Stimulated activated effector memory CD8-positive, alpha-beta T cell treated with anti-CD3 and anti-CD28 coated beads, Interleukin-12 subunit alpha, Interleukin-12 subunit beta, amount 100 ng/mL, for 72 hours (primary cell): ENCODE measurements at regions not wholly inside any gene's neighbourhood (a gene's known extent, or its start where the extent isn't known, plus 50 kb on each side); places are given as distances from the start of the nearest gene placed in this dataset.
"Not testable (repeated sequence)": the region's sequence is repeated elsewhere in the genome, so short reads cannot be mapped to it uniquely, and the experiment has no call there.

Source experiments
- ATAC-seq: fragments of 150-1000 bp; cut with Tn5 transposase; 2 replicates; pipeline ENCODE4 v1.10.0; 2021
- DNase-seq, 2 donors: peaks; one replicate each; pipeline ENCODE4 v3.0.0; 2021 to 2022; ENCODE audit warnings: low spot score in 2 of 2
- H3K27ac Mint-ChIP-seq: one replicate; pipeline ENCODE4 v1.8.0; 2022; ENCODE audit warnings: mild to moderate bottlenecking, mixed read lengths
- H3K36me3 Mint-ChIP-seq: one replicate; pipeline ENCODE4 v1.8.0; 2022; ENCODE audit warnings: mild to moderate bottlenecking, mixed read lengths
- H3K4me1 Mint-ChIP-seq: one replicate; pipeline ENCODE4 v1.8.0; 2022; ENCODE audit warnings: mixed read lengths
- H3K4me3 Mint-ChIP-seq: one replicate; pipeline ENCODE4 v1.8.0; 2022; ENCODE audit warnings: mild to moderate bottlenecking, mixed read lengths
- H3K9me3 Mint-ChIP-seq: one replicate; pipeline ENCODE4 v1.8.0; 2022; ENCODE audit warnings: mixed read lengths

- no peaks in the 10 kb centered on the region for H3K36me3 Mint-ChIP-seq
- ATAC-seq: no peak
- peaks cover 12% of the 10 kb centered on the region for H3K9me3 Mint-ChIP-seq
- H3K4me3 Mint-ChIP-seq: no peak overlapping the region
- no peak for DNase-seq
- no peak overlapping the region for H3K27ac Mint-ChIP-seq
- no peaks in the 10 kb centered on the region for H3K4me1 Mint-ChIP-seq
Observed at GRCh38 chr4:60683357-60683756, 516.8 kb upstream of the ADGRL3 start.

- Mint-ChIP-seq H3K9me3 (peaks cover 12% of the 10 kb centered on the region), H3K27ac (no peak overlapping the region), H3K36me3 (no peaks in the 10 kb centered on the region), H3K4me1 (no peaks in the 10 kb centered on the region), H3K4me3 (no peak overlapping the region)
- no peak for ATAC-seq
- no peak for DNase-seq
Observed at GRCh38 chr4:60683973-60684372, 516.2 kb upstream of the ADGRL3 start.

- not testable (repeated sequence) for H3K9me3 Mint-ChIP-seq, H3K4me1 Mint-ChIP-seq, H3K4me3 Mint-ChIP-seq, DNase-seq, H3K27ac Mint-ChIP-seq, ATAC-seq, H3K36me3 Mint-ChIP-seq
Observed at GRCh38 chr4:60696062-60696461, 504.1 kb upstream of the ADGRL3 start.

GRCh38 chr4:60709061-60709460 is 491.1 kb upstream of the ADGRL3 start:
- Mint-ChIP-seq H3K36me3 (no peaks in the 10 kb centered on the region), H3K4me3 (no peak overlapping the region), H3K27ac (no peak overlapping the region), H3K4me1 (no peaks in the 10 kb centered on the region), H3K9me3 (peaks cover 22% of the 10 kb centered on the region)
- DNase-seq (no peak), ATAC-seq (no peak)

GRCh38 chr4:60718874-60719273 is 481.3 kb upstream of the ADGRL3 start:
- H3K9me3 Mint-ChIP-seq: peaks cover 8% of the 10 kb centered on the region
- H3K36me3 Mint-ChIP-seq: no peaks in the 10 kb centered on the region
- ATAC-seq (no peak), DNase-seq (no peak)
- H3K4me3 Mint-ChIP-seq: no peak overlapping the region
- H3K4me1 Mint-ChIP-seq: no peaks in the 10 kb centered on the region
- H3K27ac Mint-ChIP-seq: no peak overlapping the region

GRCh38 chr4:60721685-60722084 is 478.4 kb upstream of the ADGRL3 start:
- Mint-ChIP-seq H3K4me3 (no peak overlapping the region), H3K9me3 (peaks cover 16% of the 10 kb centered on the region), H3K4me1 (no peaks in the 10 kb centered on the region), H3K36me3 (no peaks in the 10 kb centered on the region), H3K27ac (no peak overlapping the region)
- DNase-seq (no peak), ATAC-seq (no peak)

GRCh38 chr4:60723796-60724195 is 476.3 kb upstream of the ADGRL3 start:
- DNase-seq (no peak), ATAC-seq (no peak)

GRCh38 chr4:60724623-60725022 is 475.5 kb upstream of the ADGRL3 start:
- DNase-seq (no peak), ATAC-seq (no peak)
- Mint-ChIP-seq H3K9me3 (peaks cover 16% of the 10 kb centered on the region), H3K36me3 (no peaks in the 10 kb centered on the region), H3K27ac (no peak overlapping the region), H3K4me3 (no peak overlapping the region), H3K4me1 (no peaks in the 10 kb centered on the region)

More at GRCh38 chr4:60723796-60724195, 476.3 kb upstream of the ADGRL3 start:
- Mint-ChIP-seq H3K9me3 (peaks cover 16% of the 10 kb centered on the region), H3K27ac (no peak overlapping the region), H3K4me3 (no peak overlapping the region), H3K4me1 (no peaks in the 10 kb centered on the region), H3K36me3 (no peaks in the 10 kb centered on the region)

- peaks cover 12% of the 10 kb centered on the region for H3K9me3 Mint-ChIP-seq
- H3K4me3 Mint-ChIP-seq: no peak overlapping the region
- DNase-seq: no peak
- no peak for ATAC-seq
- no peaks in the 10 kb centered on the region for H3K36me3 Mint-ChIP-seq
- H3K27ac Mint-ChIP-seq: no peak overlapping the region
- H3K4me1 Mint-ChIP-seq: no peaks in the 10 kb centered on the region
Observed at GRCh38 chr4:60726779-60727178, 473.3 kb upstream of the ADGRL3 start.

GRCh38 chr4:60729194-60729593 is 470.9 kb upstream of the ADGRL3 start:
- no peaks in the 10 kb centered on the region for H3K36me3 Mint-ChIP-seq
- ATAC-seq (no peak), DNase-seq (no peak)
- H3K27ac Mint-ChIP-seq: no peak overlapping the region
- H3K9me3 Mint-ChIP-seq: peaks cover 11% of the 10 kb centered on the region
- no peak overlapping the region for H3K4me3 Mint-ChIP-seq
- no peaks in the 10 kb centered on the region for H3K4me1 Mint-ChIP-seq

GRCh38 chr4:60729764-60730163 is 470.4 kb upstream of the ADGRL3 start:
- not testable (repeated sequence) for H3K4me1 Mint-ChIP-seq, DNase-seq, H3K27ac Mint-ChIP-seq, ATAC-seq, H3K4me3 Mint-ChIP-seq, H3K36me3 Mint-ChIP-seq, H3K9me3 Mint-ChIP-seq

- Mint-ChIP-seq H3K36me3 (no peaks in the 10 kb centered on the region), H3K4me1 (no peaks in the 10 kb centered on the region), H3K9me3 (peaks cover 27% of the 10 kb centered on the region), H3K4me3 (no peak overlapping the region), H3K27ac (no peak overlapping the region)
- ATAC-seq: no peak
- no peak for DNase-seq
Observed at GRCh38 chr4:60737858-60738257, 462.3 kb upstream of the ADGRL3 start.

GRCh38 chr4:60743654-60744053 is 456.5 kb upstream of the ADGRL3 start:
- Mint-ChIP-seq H3K4me3 (no peak overlapping the region), H3K4me1 (no peaks in the 10 kb centered on the region), H3K36me3 (no peaks in the 10 kb centered on the region), H3K9me3 (peaks cover 31% of the 10 kb centered on the region), H3K27ac (no peak overlapping the region)
- DNase-seq (no peak), ATAC-seq (no peak)

- DNase-seq: no peak
- peaks cover 34% of the 10 kb centered on the region for H3K9me3 Mint-ChIP-seq
- H3K4me3 Mint-ChIP-seq: no peak overlapping the region
- H3K36me3 Mint-ChIP-seq: no peaks in the 10 kb centered on the region
- H3K4me1 Mint-ChIP-seq: no peaks in the 10 kb centered on the region
- ATAC-seq: no peak
- H3K27ac Mint-ChIP-seq: no peak overlapping the region
Observed at GRCh38 chr4:60744767-60745166, 455.4 kb upstream of the ADGRL3 start.

- DNase-seq: no peak
- no peaks in the 10 kb centered on the region for H3K4me1 Mint-ChIP-seq
- H3K36me3 Mint-ChIP-seq: no peaks in the 10 kb centered on the region
Observed at GRCh38 chr4:60745800-60746571, 454.1 kb upstream of the ADGRL3 start.

GRCh38 chr4:60750962-60751361 is 449.2 kb upstream of the ADGRL3 start:
- no peak overlapping the region for H3K4me3 Mint-ChIP-seq
- no peak overlapping the region for H3K27ac Mint-ChIP-seq
- H3K36me3 Mint-ChIP-seq: no peaks in the 10 kb centered on the region
- peaks cover 22% of the 10 kb centered on the region for H3K9me3 Mint-ChIP-seq
- no peak for DNase-seq
- ATAC-seq: no peak
- H3K4me1 Mint-ChIP-seq: no peaks in the 10 kb centered on the region

More at GRCh38 chr4:60745800-60746571, 454.1 kb upstream of the ADGRL3 start:
- H3K27ac Mint-ChIP-seq: no peak overlapping the region
- no peak for ATAC-seq
- H3K9me3 Mint-ChIP-seq: peaks cover 32% of the 10 kb centered on the region
- no peak overlapping the region for H3K4me3 Mint-ChIP-seq
